ENCODE measurements at regions not wholly inside any gene's neighbourhood (a gene's known extent, or its start where the extent isn't known, plus 50 kb on each side); places are given as distances from the start of the nearest gene placed in this dataset.

DNA sequence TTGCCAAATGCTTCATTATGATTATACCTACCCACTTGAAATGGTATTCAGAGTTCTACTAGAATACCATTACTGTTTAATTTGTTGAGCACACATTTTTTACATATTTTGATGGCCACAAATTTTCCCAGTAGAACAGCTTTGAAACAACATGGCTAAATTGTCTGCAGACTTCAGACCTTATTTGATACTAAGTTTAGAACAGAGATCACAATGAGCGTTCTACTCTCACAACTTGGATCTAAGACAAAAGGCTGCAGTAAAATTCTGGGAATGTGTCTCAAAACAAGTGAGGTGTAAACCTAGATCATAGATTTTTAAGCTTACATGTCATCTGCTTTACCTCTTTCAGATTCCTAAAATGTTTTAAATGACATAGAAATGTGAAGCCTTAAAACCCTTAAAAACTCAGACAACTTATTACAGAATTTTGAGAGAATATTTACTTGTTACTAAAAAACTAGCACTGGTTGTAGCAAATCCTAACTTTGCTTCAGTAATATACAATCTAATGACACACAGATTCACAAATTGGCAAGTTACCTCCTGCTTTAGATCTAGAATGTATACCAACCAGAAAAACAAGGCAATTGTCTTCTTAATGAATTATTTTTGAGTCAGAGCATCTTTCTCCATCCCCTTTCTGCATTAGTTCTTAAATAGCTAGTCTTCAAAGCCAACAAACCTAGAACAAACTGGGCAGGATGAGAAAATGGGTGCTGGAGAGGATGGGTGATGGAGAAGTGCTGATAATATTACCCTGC, 243.3 kb downstream of the SLC7A11 start:
- SMC1A ChIA-PET (ENCODE audit: uncharacterized antibody, unreplicated experiment) = interaction anchor here (0.6 to 1.6 kb wide), 2 partner anchors 37 to 179 kb away, joined by 3 to 5 read pairs; no protein-coding TSS in a partner anchor
- no peak for ATAC-seq

More for the DNA sequence above, 243.3 kb downstream of the SLC7A11 start:
- no peaks in the 10 kb centered on the region for H3K27me3 ChIP-seq (replicated peaks in 1 of 2; ENCODE audit: control insufficient read depth in 2 of 2, insufficient read depth in 2 of 2, low read length in 1 of 2)
- H3K4me1 ChIP-seq (ENCODE audit: control insufficient read depth, insufficient read depth, low read length) = no peaks in the 10 kb centered on the region
- no peak overlapping the region for H3K4me2 ChIP-seq (ENCODE audit: control insufficient read depth, insufficient read depth)
- BruUV-seq (replicated peaks) = no TSS peak
- no peak overlapping the region for H3K27ac ChIP-seq (ENCODE audit: control insufficient read depth, insufficient read depth)
- intact Hi-C loops (cut with micrococcal nuclease; ENCODE audit: unreplicated experiment) = no loop called here
- ChIA-PET CTCF (interaction anchor here (0.8 to 1.0 kb wide), 2 partner anchors 16 to 178 kb away, joined by 3 read pairs; no protein-coding TSS in a partner anchor), RAD21 (ENCODE audit: unreplicated experiment) (interaction anchor here (1.6 kb wide), 1 partner anchor 91 kb away, joined by 3 read pairs; no protein-coding TSS in a partner anchor), POLR2A (no interaction called here)
- H3K79me2 ChIP-seq (ENCODE audit: control insufficient read depth, insufficient read depth, low read length) = no peaks in the 10 kb centered on the region
- no peak overlapping the region for H3K9ac ChIP-seq (ENCODE audit: control insufficient read depth, insufficient read depth, low read length)
- no peak overlapping the region for H3K4me3 ChIP-seq
- DNase-seq (ENCODE audit: low read depth, low spot score) (no peak), FAIRE-seq (no peak)
- no peak for TF ChIP-seq EZH2 (IDR thresholded peaks at IDR 0.05; ENCODE audit: borderline replicate concordance, control insufficient read depth, low read depth, low read length)
- TF ChIP-seq TAF1 (IDR thresholded peaks at IDR 0.05; ENCODE audit: borderline replicate concordance, low read depth, low read length) = no peak
- TF ChIP-seq BACH1 (IDR thresholded peaks at IDR 0.05; ENCODE audit: borderline replicate concordance) = no peak
- no peak for TF ChIP-seq CREM (IDR thresholded peaks at IDR 0.05; ENCODE audit: low read depth)
- TF ChIP-seq TCF7 (IDR thresholded peaks at IDR 0.05; ENCODE audit: borderline replicate concordance) = no peak
- TF ChIP-seq YY1 (IDR thresholded peaks at IDR 0.05; ENCODE audit: low read depth, low read length) = no peak
- no peak for TF ChIP-seq KLF5 (IDR thresholded peaks at IDR 0.05; ENCODE audit: partially characterized antibody)
- TF ChIP-seq, protein P1, sequence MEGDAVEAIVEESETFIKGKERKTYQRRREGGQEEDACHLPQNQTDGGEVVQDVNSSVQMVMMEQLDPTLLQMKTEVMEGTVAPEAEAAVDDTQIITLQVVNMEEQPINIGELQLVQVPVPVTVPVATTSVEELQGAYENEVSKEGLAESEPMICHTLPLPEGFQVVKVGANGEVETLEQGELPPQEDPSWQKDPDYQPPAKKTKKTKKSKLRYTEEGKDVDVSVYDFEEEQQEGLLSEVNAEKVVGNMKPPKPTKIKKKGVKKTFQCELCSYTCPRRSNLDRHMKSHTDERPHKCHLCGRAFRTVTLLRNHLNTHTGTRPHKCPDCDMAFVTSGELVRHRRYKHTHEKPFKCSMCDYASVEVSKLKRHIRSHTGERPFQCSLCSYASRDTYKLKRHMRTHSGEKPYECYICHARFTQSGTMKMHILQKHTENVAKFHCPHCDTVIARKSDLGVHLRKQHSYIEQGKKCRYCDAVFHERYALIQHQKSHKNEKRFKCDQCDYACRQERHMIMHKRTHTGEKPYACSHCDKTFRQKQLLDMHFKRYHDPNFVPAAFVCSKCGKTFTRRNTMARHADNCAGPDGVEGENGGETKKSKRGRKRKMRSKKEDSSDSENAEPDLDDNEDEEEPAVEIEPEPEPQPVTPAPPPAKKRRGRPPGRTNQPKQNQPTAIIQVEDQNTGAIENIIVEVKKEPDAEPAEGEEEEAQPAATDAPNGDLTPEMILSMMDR (IDR thresholded peaks at IDR 0.05 in 2 of 3, conservative IDR thresholded peaks at IDR 0.05 in 1 of 3; ENCODE audit: control insufficient read depth in 2 of 3, extremely low read depth in 1 of 3, insufficient read depth in 1 of 3, low read depth in 3 of 3, low read length in 3 of 3) = no peak
- no peaks in the 10 kb centered on the region for H3K36me3 ChIP-seq (ENCODE audit: control insufficient read depth in 2 of 2, insufficient read depth in 2 of 2, low read length in 1 of 2)
- no peak overlapping the region for H2AFZ ChIP-seq (ENCODE audit: control insufficient read depth, low read depth, low read length)
- no peaks in the 10 kb centered on the region for H3K9me3 ChIP-seq (replicated peaks; ENCODE audit: control insufficient read depth, insufficient read depth, low read length)
- in situ Hi-C loops (cut with MboI) = no loop called here
- no peaks in the 10 kb centered on the region for H4K20me1 ChIP-seq (ENCODE audit: control insufficient read depth, insufficient read depth)
- 0% methylated on average over 1 of the region's 1 CpG for WGBS (ENCODE audit: insufficient coverage, insufficient replicate concordance, low lambda C conversion rate, missing lambda C conversion rate)

Measured in GM12878 (cell line).